ENCODE measurements at regions not wholly inside any gene's neighbourhood (a gene's known extent, or its start where the extent isn't known, plus 50 kb on each side); places are given as distances from the start of the nearest gene placed in this dataset.

DNA sequence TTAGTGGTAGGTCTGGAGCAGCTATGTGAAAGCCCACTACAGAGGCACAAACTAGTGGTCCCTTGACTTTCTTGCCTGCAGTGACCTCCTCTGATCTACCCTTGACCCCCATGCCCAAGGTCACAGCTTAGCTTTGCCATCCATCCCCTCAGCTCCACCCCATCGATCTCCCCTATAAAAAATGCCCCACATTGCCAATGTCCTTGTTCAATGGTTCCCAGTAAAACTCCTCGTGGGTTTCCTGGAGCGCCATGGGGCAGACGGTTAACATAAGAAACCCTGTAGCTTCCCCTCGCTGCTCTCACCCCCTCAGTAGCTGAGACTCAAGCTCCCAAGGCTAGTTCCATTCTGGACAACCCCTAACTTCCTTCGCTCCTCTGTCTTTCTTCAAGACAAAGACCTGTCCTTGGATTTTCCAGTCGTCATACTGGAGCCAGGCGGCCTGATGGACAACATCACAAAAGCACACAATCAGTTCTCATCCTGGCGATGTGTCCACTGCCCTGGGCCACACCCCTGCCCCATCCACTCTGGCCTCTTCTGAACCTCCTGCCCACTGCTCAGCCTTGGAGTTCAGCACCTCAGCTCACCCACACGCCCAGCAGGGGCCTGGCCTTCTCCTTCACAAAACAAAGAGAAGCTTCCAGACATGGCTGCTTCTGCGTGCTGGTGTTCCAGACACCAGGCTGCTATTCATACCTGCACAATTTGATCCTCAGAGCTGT lies 1429.3 kb downstream of the BRD1 start:
- ATAC-seq (no peak), DNase-seq (ENCODE audit: low read depth, low spot score) (no peak)
- H3K27ac ChIP-seq (ENCODE audit: low read depth, low read length): no peak overlapping the region
- CTCF ChIA-PET: no interaction called here
- H2AFZ ChIP-seq (ENCODE audit: low read depth, low read length, poor library complexity, severe bottlenecking): no peak overlapping the region
- H4K20me1 ChIP-seq (ENCODE audit: insufficient read depth): no peaks in the 10 kb centered on the region
- H3K9me2 ChIP-seq (ENCODE audit: insufficient read depth): no peaks in the 10 kb centered on the region
- TF ChIP-seq SIN3A (IDR thresholded peaks at IDR 0.05; ENCODE audit: low read depth) (no peak), ZNF274 (IDR thresholded peaks at IDR 0.05; ENCODE audit: low read depth, low read length) (no peak), SRF (IDR thresholded peaks at IDR 0.05; ENCODE audit: low read depth) (no peak), CBX3 (IDR thresholded peaks at IDR 0.05; ENCODE audit: low read depth) (no peak), ELF1 (IDR thresholded peaks at IDR 0.05; ENCODE audit: borderline replicate concordance, low read depth) (no peak), FOSL1 (IDR thresholded peaks at IDR 0.05; ENCODE audit: low read depth) (no peak), CEBPB (IDR thresholded peaks at IDR 0.05; ENCODE audit: low read depth) (no peak), TCF7L2 (IDR thresholded peaks at IDR 0.05; ENCODE audit: borderline replicate concordance, extremely low read depth, insufficient read depth, insufficient read length) (no peak), EZH2 (IDR thresholded peaks at IDR 0.05) (no peak), POLR2AphosphoS5 (IDR thresholded peaks at IDR 0.05; ENCODE audit: low read depth, low read length) (no peak), YY1 (IDR thresholded peaks at IDR 0.05; ENCODE audit: extremely low read depth, insufficient replicate concordance, low read depth, low read length) (no peak), JUND (IDR thresholded peaks at IDR 0.05) (no peak), EGR1 (IDR thresholded peaks at IDR 0.05; ENCODE audit: low read depth) (no peak), SP1 (IDR thresholded peaks at IDR 0.05; ENCODE audit: low read depth) (no peak), POLR2A (IDR thresholded peaks at IDR 0.05; ENCODE audit: borderline replicate concordance, extremely low read depth, insufficient read depth, insufficient read length) (no peak)
- TF ChIP-seq, protein P1, sequence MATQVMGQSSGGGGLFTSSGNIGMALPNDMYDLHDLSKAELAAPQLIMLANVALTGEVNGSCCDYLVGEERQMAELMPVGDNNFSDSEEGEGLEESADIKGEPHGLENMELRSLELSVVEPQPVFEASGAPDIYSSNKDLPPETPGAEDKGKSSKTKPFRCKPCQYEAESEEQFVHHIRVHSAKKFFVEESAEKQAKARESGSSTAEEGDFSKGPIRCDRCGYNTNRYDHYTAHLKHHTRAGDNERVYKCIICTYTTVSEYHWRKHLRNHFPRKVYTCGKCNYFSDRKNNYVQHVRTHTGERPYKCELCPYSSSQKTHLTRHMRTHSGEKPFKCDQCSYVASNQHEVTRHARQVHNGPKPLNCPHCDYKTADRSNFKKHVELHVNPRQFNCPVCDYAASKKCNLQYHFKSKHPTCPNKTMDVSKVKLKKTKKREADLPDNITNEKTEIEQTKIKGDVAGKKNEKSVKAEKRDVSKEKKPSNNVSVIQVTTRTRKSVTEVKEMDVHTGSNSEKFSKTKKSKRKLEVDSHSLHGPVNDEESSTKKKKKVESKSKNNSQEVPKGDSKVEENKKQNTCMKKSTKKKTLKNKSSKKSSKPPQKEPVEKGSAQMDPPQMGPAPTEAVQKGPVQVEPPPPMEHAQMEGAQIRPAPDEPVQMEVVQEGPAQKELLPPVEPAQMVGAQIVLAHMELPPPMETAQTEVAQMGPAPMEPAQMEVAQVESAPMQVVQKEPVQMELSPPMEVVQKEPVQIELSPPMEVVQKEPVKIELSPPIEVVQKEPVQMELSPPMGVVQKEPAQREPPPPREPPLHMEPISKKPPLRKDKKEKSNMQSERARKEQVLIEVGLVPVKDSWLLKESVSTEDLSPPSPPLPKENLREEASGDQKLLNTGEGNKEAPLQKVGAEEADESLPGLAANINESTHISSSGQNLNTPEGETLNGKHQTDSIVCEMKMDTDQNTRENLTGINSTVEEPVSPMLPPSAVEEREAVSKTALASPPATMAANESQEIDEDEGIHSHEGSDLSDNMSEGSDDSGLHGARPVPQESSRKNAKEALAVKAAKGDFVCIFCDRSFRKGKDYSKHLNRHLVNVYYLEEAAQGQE (IDR thresholded peaks at IDR 0.05; ENCODE audit: low read depth): no peak
- TF ChIP-seq, protein P2, sequence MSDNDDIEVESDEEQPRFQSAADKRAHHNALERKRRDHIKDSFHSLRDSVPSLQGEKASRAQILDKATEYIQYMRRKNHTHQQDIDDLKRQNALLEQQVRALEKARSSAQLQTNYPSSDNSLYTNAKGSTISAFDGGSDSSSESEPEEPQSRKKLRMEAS (IDR thresholded peaks at IDR 0.05): no peak
- TF ChIP-seq, protein P3, sequence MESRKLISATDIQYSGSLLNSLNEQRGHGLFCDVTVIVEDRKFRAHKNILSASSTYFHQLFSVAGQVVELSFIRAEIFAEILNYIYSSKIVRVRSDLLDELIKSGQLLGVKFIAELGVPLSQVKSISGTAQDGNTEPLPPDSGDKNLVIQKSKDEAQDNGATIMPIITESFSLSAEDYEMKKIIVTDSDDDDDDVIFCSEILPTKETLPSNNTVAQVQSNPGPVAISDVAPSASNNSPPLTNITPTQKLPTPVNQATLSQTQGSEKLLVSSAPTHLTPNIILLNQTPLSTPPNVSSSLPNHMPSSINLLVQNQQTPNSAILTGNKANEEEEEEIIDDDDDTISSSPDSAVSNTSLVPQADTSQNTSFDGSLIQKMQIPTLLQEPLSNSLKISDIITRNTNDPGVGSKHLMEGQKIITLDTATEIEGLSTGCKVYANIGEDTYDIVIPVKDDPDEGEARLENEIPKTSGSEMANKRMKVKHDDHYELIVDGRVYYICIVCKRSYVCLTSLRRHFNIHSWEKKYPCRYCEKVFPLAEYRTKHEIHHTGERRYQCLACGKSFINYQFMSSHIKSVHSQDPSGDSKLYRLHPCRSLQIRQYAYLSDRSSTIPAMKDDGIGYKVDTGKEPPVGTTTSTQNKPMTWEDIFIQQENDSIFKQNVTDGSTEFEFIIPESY (IDR thresholded peaks at IDR 0.05; ENCODE audit: extremely low read depth, insufficient replicate concordance, low read length): no peak
- TF ChIP-seq, protein P4, sequence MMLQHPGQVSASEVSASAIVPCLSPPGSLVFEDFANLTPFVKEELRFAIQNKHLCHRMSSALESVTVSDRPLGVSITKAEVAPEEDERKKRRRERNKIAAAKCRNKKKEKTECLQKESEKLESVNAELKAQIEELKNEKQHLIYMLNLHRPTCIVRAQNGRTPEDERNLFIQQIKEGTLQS (IDR thresholded peaks at IDR 0.05): no peak
- peaks cover 6% of the 10 kb centered on the region for H3K27me3 ChIP-seq (ENCODE audit: insufficient read depth, low read length)
- no peak overlapping the region for H3K4me3 ChIP-seq (replicated peaks in 1 of 2; ENCODE audit: low read depth in 1 of 2, low read length in 2 of 2)
- H3K9me3 ChIP-seq (ENCODE audit: control insufficient read depth in 1 of 2, insufficient read depth in 1 of 2, low read depth in 1 of 2, low read length in 2 of 2): no peaks in the 10 kb centered on the region
- H3K36me3 ChIP-seq (ENCODE audit: control insufficient read depth in 1 of 2, insufficient read depth in 2 of 2, low read length in 2 of 2): no peaks in the 10 kb centered on the region
- H3K9ac ChIP-seq (ENCODE audit: low read length): no peak overlapping the region
- POLR2A ChIA-PET: no interaction called here
- intact Hi-C loops (cut with micrococcal nuclease): no loop called here
- RAD21 ChIA-PET (ENCODE audit: low non-redundant PET in 1 of 2, low total read pairs in 2 of 2, uncharacterized antibody in 2 of 2, unreplicated experiment in 2 of 2): no interaction called here
- no TSS peak for BruUV-seq (replicated peaks)
- H3K79me2 ChIP-seq (ENCODE audit: insufficient read depth, low read length): no peaks in the 10 kb centered on the region
- H3K4me1 ChIP-seq (ENCODE audit: control insufficient read depth in 1 of 2, insufficient read depth in 2 of 2, low read length in 2 of 2): no peaks in the 10 kb centered on the region
- H3K4me2 ChIP-seq (ENCODE audit: low read length): no peak overlapping the region
